CD14-positive monocyte (primary cell): ENCODE measurements at regions not wholly inside any gene's neighbourhood (a gene's known extent, or its start where the extent isn't known, plus 50 kb on each side); places are given as distances from the start of the nearest gene placed in this dataset.
A peak's percentile ranks its signal among the peaks of the same experiment; 100 is the strongest.

Experiments
- DNase-seq, 3 donors: peaks; one replicate each; pipeline ENCODE4 v3.0.0-alpha.2; 2011 to 2022
- H2AFZ ChIP-seq: 2 replicates; pipeline ENCODE4 v1.6.0; 2012; ENCODE audit warnings: mild to moderate bottlenecking, low read depth, low read length, inconsistent platforms; ENCODE audit not compliant: insufficient read depth, poor library complexity, severe bottlenecking
- H3K27ac ChIP-seq, 2 donors: 1 replicate in 1 of 2; 2 replicates in 1 of 2; pipeline ENCODE4 v1.5.1; 2012 to 2013; ENCODE audit warnings: low read length in 2 of 2, control low read depth in 1 of 2, inconsistent platforms in 1 of 2, low read depth in 1 of 2, mild to moderate bottlenecking in 1 of 2
- H3K27me3 ChIP-seq, 2 donors: one replicate each; pipeline versions ENCODE4 v1.6.0 to v1.6.1; 2011 to 2013; ENCODE audit warnings: low read length in 2 of 2; ENCODE audit not compliant: control insufficient read depth in 2 of 2, insufficient read depth in 2 of 2
- H3K36me3 ChIP-seq, 2 donors: replicated peaks in 1 of 2; 1 replicate in 1 of 2; 2 replicates in 1 of 2; pipeline versions ENCODE4 v1.5.1 to v1.6.1; 2012 to 2013; ENCODE audit warnings: low read length in 2 of 2, control low read depth in 1 of 2, inconsistent platforms in 1 of 2, mild to moderate bottlenecking in 1 of 2; ENCODE audit not compliant: insufficient read depth in 2 of 2, control insufficient read depth in 1 of 2
- H3K4me1 ChIP-seq, 2 donors: 1 replicate in 1 of 2; 2 replicates in 1 of 2; pipeline versions ENCODE4 v1.5.1 to v1.6.1; 2012 to 2013; ENCODE audit warnings: low read length in 2 of 2, control low read depth in 1 of 2, inconsistent platforms in 1 of 2, mild to moderate bottlenecking in 1 of 2, moderate library complexity in 1 of 2; ENCODE audit not compliant: insufficient read depth in 2 of 2, control insufficient read depth in 1 of 2
- H3K4me2 ChIP-seq: replicated peaks from 2 replicates; pipeline ENCODE3; 2012; ENCODE audit warnings: low read length, moderate library complexity, mild to moderate bottlenecking; ENCODE audit not compliant: poor library complexity, severe bottlenecking; ENCODE audit errors: extremely low read depth
- H3K4me3 ChIP-seq, 3 experiments: fragments of 200-600 bp in 1 of 3; sonication (generic) in 1 of 3; replicated peaks in 1 of 3; 1 replicate in 2 of 3; 2 replicates in 1 of 3; pipeline ENCODE4 v1.5.1; 2011 to 2013; ENCODE audit warnings: low read length in 3 of 3, mild to moderate bottlenecking in 3 of 3, control low read depth in 2 of 3, low read depth in 2 of 3, inconsistent platforms in 1 of 3, moderate library complexity in 1 of 3
- H3K79me2 ChIP-seq: 2 replicates; pipeline ENCODE4 v1.6.0; 2012; ENCODE audit warnings: mild to moderate bottlenecking, control low read depth, inconsistent platforms, low read length, moderate library complexity; ENCODE audit not compliant: insufficient read depth
- H3K9ac ChIP-seq: 2 replicates; pipeline ENCODE4 v1.6.0; 2017; ENCODE audit warnings: low read length, mild to moderate bottlenecking; ENCODE audit not compliant: insufficient read depth, poor library complexity, severe bottlenecking
- H3K9me3 ChIP-seq, 2 donors: replicated peaks in 1 of 2; 1 replicate in 1 of 2; 2 replicates in 1 of 2; pipeline versions ENCODE4 v1.5.1 to v1.6.1; 2012 to 2013; ENCODE audit warnings: low read length in 2 of 2, control low read depth in 1 of 2; ENCODE audit not compliant: control insufficient read depth in 1 of 2, insufficient read depth in 1 of 2
- H4K20me1 ChIP-seq: 2 replicates; pipeline ENCODE4 v1.6.0; 2012; ENCODE audit warnings: mild to moderate bottlenecking, low read length, control low read depth, moderate library complexity; ENCODE audit not compliant: insufficient read depth
- H3K27ac Mint-ChIP-seq, 7 donors: one replicate each; pipeline ENCODE4 v1.8.0; 2020; ENCODE audit warnings: mild to moderate bottlenecking in 7 of 7, mixed read lengths in 7 of 7, moderate library complexity in 6 of 7, inconsistent platforms in 2 of 7
- H3K27me3 Mint-ChIP-seq, 3 donors: one replicate each; pipeline ENCODE4 v1.8.0; 2021 to 2022; ENCODE audit warnings: low read depth in 3 of 3, mild to moderate bottlenecking in 3 of 3, mixed read lengths in 3 of 3, moderate library complexity in 3 of 3, inconsistent platforms in 1 of 3
- H3K36me3 Mint-ChIP-seq, 2 donors: one replicate each; pipeline ENCODE4 v1.8.0; 2020; ENCODE audit warnings: mixed read lengths in 2 of 2, inconsistent platforms in 1 of 2, mild to moderate bottlenecking in 1 of 2
- H3K4me1 Mint-ChIP-seq: one replicate; pipeline ENCODE4 v1.8.0; 2020; ENCODE audit warnings: mild to moderate bottlenecking, mixed read lengths
- H3K4me3 Mint-ChIP-seq, 2 donors: one replicate each; pipeline ENCODE4 v1.8.0; 2020; ENCODE audit warnings: mild to moderate bottlenecking in 2 of 2, mixed read lengths in 2 of 2, moderate library complexity in 1 of 2
- H3K9me3 Mint-ChIP-seq, 7 donors: one replicate each; pipeline ENCODE4 v1.8.0; 2020 to 2022; ENCODE audit warnings: mixed read lengths in 7 of 7, mild to moderate bottlenecking in 6 of 7, moderate library complexity in 6 of 7, inconsistent platforms in 2 of 7
- CTCF ChIP-seq: fragments of 200-600 bp; IDR thresholded peaks from one replicate; pipeline ENCODE4 v1.8.0; 2022; ENCODE audit warnings: antibody characterized with exemption, mild to moderate bottlenecking
- WGBS: methylation state at CpG from one replicate; pipeline ENCODE4 v1.1.5; 2013; ENCODE audit warnings: missing lambda C conversion rate; ENCODE audit not compliant: insufficient coverage; 5-methylcytosine and 5-hydroxymethylcytosine counted together
- intact Hi-C, 2 donors: fragments of 100-400 bp; cut with micrococcal nuclease; formaldehyde crosslinking; loops; one replicate each; pipeline versions ENCODE4 v1.15.0 to v1.15.1; 2023

- Histone ChIP-seq H3K4me1 (peaks cover 23 to 40% of the 10 kb centered on the region in 2 donors), H3K27me3 (no peaks in the 10 kb centered on the region), H3K36me3 (no peaks in the 10 kb centered on the region), H3K9ac (no peak overlapping the region), H3K9me3 (no peaks in the 10 kb centered on the region), H3K79me2 (no peaks in the 10 kb centered on the region), H2AFZ (no peak overlapping the region), H3K27ac (no peak overlapping the region), H3K4me2 (no peak overlapping the region), H3K4me3 (no peak overlapping the region), H4K20me1 (no peaks in the 10 kb centered on the region)
- H3K9me3 Mint-ChIP-seq: no peaks in the 10 kb centered on the region
- no peak overlapping the region for H3K27ac Mint-ChIP-seq
- peak in 1 of 3 donors; percentile 26 for DNase-seq
- H3K27me3 Mint-ChIP-seq: peaks cover 0 to 9% (median 2%) of the 10 kb centered on the region in 3 donors
- no peaks in the 10 kb centered on the region for H3K36me3 Mint-ChIP-seq
- intact Hi-C loops: no loop called here
- H3K4me3 Mint-ChIP-seq: no peak overlapping the region
- WGBS: 93% methylated on average over 6 of the region's 13 CpGs
- TF ChIP-seq CTCF: peak; percentile 24
- H3K4me1 Mint-ChIP-seq: peaks cover 51% of the 10 kb centered on the region
Observed at GRCh38 chr9:757246-757881, 84.1 kb upstream of the DMRT1 start.

GRCh38 chr9:758146-758545 is 83.4 kb upstream of the DMRT1 start:
- H4K20me1 ChIP-seq: no peaks in the 10 kb centered on the region
- no peak overlapping the region for H3K4me3 ChIP-seq
- WGBS: 4% methylated on average over 3 of the region's 5 CpGs
- Mint-ChIP-seq H3K4me3 (no peak overlapping the region), H3K27me3 (peaks cover 0 to 9% (median 2%) of the 10 kb centered on the region in 3 donors), H3K9me3 (no peaks in the 10 kb centered on the region), H3K27ac (peak overlapping the region in 1 of 7 donors; percentile 25), H3K36me3 (no peaks in the 10 kb centered on the region), H3K4me1 (peaks cover 47% of the 10 kb centered on the region)
- H3K27me3 ChIP-seq: no peaks in the 10 kb centered on the region
- no peaks in the 10 kb centered on the region for H3K36me3 ChIP-seq
- no peak for TF ChIP-seq CTCF
- peaks cover 23 to 40% of the 10 kb centered on the region in 2 donors for H3K4me1 ChIP-seq
- no peak overlapping the region for H3K4me2 ChIP-seq
- intact Hi-C loops: no loop called here
- peak in 2 of 3 donors; percentile 27 to 70 for DNase-seq
- H3K9me3 ChIP-seq: no peaks in the 10 kb centered on the region
- no peak overlapping the region for H3K9ac ChIP-seq
- no peak overlapping the region for H3K27ac ChIP-seq
- no peak overlapping the region for H2AFZ ChIP-seq
- H3K79me2 ChIP-seq: no peaks in the 10 kb centered on the region
